ENCODE measurements at regions not wholly inside any gene's neighbourhood (a gene's known extent, or its start where the extent isn't known, plus 50 kb on each side); places are given as distances from the start of the nearest gene placed in this dataset.

GRCh38 chr3:194247350-194247740, 103.8 kb downstream of the CPN2 start:
- peaks cover 2% of the 10 kb centered on the region for H3K9me3 Mint-ChIP-seq (ENCODE audit: unreplicated experiment)
- H3K27ac Mint-ChIP-seq (ENCODE audit: unreplicated experiment): no peak overlapping the region
- H3K4me1 Mint-ChIP-seq (ENCODE audit: low read depth, unreplicated experiment): peaks cover 8% of the 10 kb centered on the region
- no peak overlapping the region for H3K4me3 Mint-ChIP-seq (ENCODE audit: unreplicated experiment)
- peaks cover 11% of the 10 kb centered on the region for H3K27me3 Mint-ChIP-seq (ENCODE audit: unreplicated experiment)
- DNase-seq: no peak
- no peaks in the 10 kb centered on the region for H3K36me3 Mint-ChIP-seq (ENCODE audit: unreplicated experiment)
- TF ChIP-seq, protein P1, sequence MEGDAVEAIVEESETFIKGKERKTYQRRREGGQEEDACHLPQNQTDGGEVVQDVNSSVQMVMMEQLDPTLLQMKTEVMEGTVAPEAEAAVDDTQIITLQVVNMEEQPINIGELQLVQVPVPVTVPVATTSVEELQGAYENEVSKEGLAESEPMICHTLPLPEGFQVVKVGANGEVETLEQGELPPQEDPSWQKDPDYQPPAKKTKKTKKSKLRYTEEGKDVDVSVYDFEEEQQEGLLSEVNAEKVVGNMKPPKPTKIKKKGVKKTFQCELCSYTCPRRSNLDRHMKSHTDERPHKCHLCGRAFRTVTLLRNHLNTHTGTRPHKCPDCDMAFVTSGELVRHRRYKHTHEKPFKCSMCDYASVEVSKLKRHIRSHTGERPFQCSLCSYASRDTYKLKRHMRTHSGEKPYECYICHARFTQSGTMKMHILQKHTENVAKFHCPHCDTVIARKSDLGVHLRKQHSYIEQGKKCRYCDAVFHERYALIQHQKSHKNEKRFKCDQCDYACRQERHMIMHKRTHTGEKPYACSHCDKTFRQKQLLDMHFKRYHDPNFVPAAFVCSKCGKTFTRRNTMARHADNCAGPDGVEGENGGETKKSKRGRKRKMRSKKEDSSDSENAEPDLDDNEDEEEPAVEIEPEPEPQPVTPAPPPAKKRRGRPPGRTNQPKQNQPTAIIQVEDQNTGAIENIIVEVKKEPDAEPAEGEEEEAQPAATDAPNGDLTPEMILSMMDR (IDR thresholded peaks at IDR 0.05; ENCODE audit: partially characterized antibody, unreplicated experiment): no peak

DNA sequence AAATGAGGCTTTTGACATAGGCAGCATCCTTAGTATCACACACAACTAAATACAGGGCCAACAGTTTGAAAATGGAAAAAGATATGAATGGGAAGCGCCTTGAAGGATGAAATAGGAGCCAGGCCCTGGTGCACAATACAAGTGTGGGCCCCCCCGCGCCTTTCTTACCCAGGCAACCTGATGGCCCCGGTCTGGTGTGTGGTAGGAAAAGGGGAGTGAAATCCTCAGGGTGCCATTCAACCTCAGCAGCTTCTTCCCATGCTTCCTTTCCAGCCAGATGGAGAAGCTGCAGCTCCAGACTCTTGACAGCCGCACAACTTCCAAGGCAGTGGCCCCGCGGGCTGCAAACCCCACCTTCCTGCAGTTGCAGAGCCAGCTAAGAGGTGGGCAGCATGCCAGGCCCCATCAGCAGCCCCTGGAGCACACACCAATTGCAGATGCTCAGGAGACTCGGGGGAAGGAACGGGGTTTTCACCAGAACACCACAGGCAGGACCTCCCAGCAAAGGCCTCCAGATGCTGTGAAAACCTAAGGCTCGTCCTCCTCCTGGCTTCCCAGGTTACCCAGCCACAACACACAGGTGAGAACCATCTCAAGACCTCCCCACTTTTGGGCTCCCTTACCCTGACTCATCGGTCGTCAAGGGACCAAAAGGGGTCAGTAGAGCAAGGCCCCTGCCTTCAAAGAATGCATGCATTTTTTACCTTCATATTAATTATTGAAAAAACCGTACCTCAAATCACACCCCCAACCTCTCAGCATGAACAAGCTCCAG, 101.6 kb downstream of the CPN2 start:
- no peak overlapping the region for H3K4me3 Mint-ChIP-seq (ENCODE audit: unreplicated experiment)
- peaks cover 4% of the 10 kb centered on the region for H3K36me3 Mint-ChIP-seq (ENCODE audit: unreplicated experiment)
- peaks cover 8% of the 10 kb centered on the region for H3K4me1 Mint-ChIP-seq (ENCODE audit: low read depth, unreplicated experiment)
- peaks cover 2% of the 10 kb centered on the region for H3K9me3 Mint-ChIP-seq (ENCODE audit: unreplicated experiment)
- no peak overlapping the region for H3K27ac Mint-ChIP-seq (ENCODE audit: unreplicated experiment)
- no peak for DNase-seq
- TF ChIP-seq, protein P1 (IDR thresholded peaks at IDR 0.05; ENCODE audit: partially characterized antibody, unreplicated experiment): no peak
- peaks cover 11% of the 10 kb centered on the region for H3K27me3 Mint-ChIP-seq (ENCODE audit: unreplicated experiment)

DNA sequence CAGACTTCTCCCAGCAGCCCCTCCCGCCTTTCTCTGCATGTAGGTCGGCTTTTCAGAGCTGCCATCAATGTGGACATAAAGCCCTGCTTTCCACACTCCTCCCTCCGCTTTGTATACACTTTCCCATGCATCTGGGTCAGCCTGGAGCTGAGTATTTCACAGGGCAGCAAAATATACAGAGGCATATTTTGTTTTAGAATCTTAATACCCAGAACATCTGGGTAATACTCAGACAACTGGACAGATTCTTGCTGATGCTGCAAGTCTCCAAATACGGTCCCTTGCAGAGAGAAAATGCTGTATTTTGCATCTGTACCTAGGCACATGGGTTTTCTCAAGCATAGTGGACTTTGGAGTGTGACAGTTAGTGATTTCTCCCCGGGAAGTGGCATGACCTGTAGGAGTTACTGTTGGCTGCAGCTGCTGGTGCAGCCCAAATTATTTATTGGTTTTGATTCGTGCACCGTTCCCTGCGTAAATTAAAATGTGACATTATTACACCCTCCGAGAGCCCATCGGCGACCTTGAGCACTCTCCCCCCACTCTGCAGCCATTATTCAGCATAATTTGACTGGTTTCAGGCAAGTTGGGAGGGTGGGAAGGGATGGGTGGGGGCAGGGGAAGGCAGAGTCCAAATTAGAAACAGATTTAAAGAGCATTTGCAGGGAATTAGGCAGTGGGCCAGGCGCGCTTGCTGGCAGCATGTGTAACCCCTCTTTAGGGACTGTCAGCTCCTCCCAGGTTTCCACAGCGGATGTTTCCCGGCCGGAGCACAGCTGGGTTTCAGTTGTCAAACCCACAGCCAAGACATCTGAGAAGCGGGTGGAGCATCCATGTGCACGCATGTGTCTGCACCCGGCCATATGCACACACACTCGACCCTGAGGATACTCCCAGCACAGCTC, 100.8 kb downstream of the CPN2 start:
- peak; percentile 57 for DNase-seq
- Mint-ChIP-seq H3K27ac (ENCODE audit: unreplicated experiment) (no peak overlapping the region), H3K9me3 (ENCODE audit: unreplicated experiment) (peaks cover 2% of the 10 kb centered on the region), H3K4me1 (ENCODE audit: low read depth, unreplicated experiment) (peaks cover 8% of the 10 kb centered on the region), H3K4me3 (ENCODE audit: unreplicated experiment) (no peak overlapping the region), H3K27me3 (ENCODE audit: unreplicated experiment) (peaks cover 11% of the 10 kb centered on the region), H3K36me3 (ENCODE audit: unreplicated experiment) (peaks cover 4% of the 10 kb centered on the region)
- TF ChIP-seq, protein P1 (IDR thresholded peaks at IDR 0.05; ENCODE audit: partially characterized antibody, unreplicated experiment): no peak

GRCh38 chr3:194251007-194251406, 100.1 kb downstream of the CPN2 start:
- Mint-ChIP-seq H3K36me3 (ENCODE audit: unreplicated experiment) (peaks cover 4% of the 10 kb centered on the region), H3K27me3 (ENCODE audit: unreplicated experiment) (peaks cover 11% of the 10 kb centered on the region), H3K9me3 (ENCODE audit: unreplicated experiment) (peaks cover 2% of the 10 kb centered on the region), H3K4me1 (ENCODE audit: low read depth, unreplicated experiment) (peaks cover 13% of the 10 kb centered on the region), H3K27ac (ENCODE audit: unreplicated experiment) (no peak overlapping the region), H3K4me3 (ENCODE audit: unreplicated experiment) (no peak overlapping the region)
- no peak for DNase-seq
- TF ChIP-seq, protein P1 (IDR thresholded peaks at IDR 0.05; ENCODE audit: partially characterized antibody, unreplicated experiment): no peak

Data from glutamatergic neuron (in vitro differentiated cells).